Activated T-cell treated with anti-CD3 and anti-CD28 coated beads, Interleukin-2, amount 50 U/mL, for 72 hours (primary cell): ENCODE measurements at regions not wholly inside any gene's neighbourhood (a gene's known extent, or its start where the extent isn't known, plus 50 kb on each side); places are given as distances from the start of the nearest gene placed in this dataset.
A peak's percentile ranks its signal among the peaks of the same experiment; 100 is the strongest.

ENCODE experiments used
- ATAC-seq, 2 donors: fragments of 150-1000 bp; cut with Tn5 transposase; replicated peaks in 1 of 2; 2 replicates each; pipeline ENCODE4 v1.10.0; 2021; ENCODE audit warnings: moderate library complexity in 2 of 2, mild to moderate bottlenecking in 1 of 2
- DNase-seq, 2 donors: peaks; one replicate each; pipeline ENCODE4 v3.0.0; 2021 to 2022; ENCODE audit warnings: mixed read lengths in 1 of 2
- H3K27ac Mint-ChIP-seq: one replicate; pipeline ENCODE4 v1.8.0; 2022; ENCODE audit warnings: mild to moderate bottlenecking, moderate library complexity, mixed read lengths
- H3K27me3 Mint-ChIP-seq: one replicate; pipeline ENCODE4 v1.8.0; 2022; ENCODE audit warnings: low read depth, mixed read lengths
- H3K36me3 Mint-ChIP-seq, 2 donors: one replicate each; pipeline ENCODE4 v1.8.0; 2022; ENCODE audit warnings: mixed read lengths in 2 of 2, mild to moderate bottlenecking in 1 of 2; ENCODE audit not compliant: insufficient read depth in 2 of 2
- H3K4me1 Mint-ChIP-seq: one replicate; pipeline ENCODE4 v1.8.0; 2022; ENCODE audit warnings: low read depth, mixed read lengths
- H3K4me3 Mint-ChIP-seq, 2 donors: one replicate each; pipeline ENCODE4 v1.8.0; 2022; ENCODE audit warnings: mild to moderate bottlenecking in 2 of 2, mixed read lengths in 2 of 2, moderate library complexity in 2 of 2
- H3K9me3 Mint-ChIP-seq, 2 donors: one replicate each; pipeline ENCODE4 v1.8.0; 2022; ENCODE audit warnings: mixed read lengths in 2 of 2

DNA sequence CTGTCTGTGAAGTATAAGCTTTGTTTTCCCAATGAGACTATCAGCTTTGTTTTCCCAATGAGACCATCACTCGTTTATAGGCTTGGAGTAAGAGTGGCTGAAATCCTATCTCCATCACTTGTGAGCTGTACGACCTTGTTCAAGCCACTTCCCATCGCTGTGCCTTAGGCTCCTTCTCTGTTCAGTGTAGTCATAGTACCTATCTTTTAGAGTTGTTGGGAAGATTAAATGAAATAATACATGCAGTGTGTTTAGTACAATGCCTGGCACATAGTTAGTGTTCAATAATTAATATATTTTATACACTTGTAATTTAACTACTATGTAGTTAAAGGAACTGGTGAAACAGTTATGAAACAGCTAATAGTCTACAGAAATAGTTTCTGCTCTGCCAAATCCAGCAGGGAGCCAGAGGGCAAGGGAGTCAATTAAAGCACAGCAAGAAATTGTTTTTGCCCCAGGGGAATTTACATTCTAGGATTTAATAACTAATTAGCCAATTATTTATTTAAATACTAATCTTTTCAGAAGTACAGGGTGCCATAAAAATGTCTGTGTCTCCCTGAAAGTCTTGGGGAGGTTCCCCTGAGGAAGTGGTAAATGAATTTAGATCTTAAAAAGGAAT lies 139.3 kb upstream of the HMCN1 start:
- no peaks in the 10 kb centered on the region for H3K27me3 Mint-ChIP-seq
- H3K36me3 Mint-ChIP-seq: no peaks in the 10 kb centered on the region
- H3K4me3 Mint-ChIP-seq: no peak overlapping the region
- H3K9me3 Mint-ChIP-seq: no peaks in the 10 kb centered on the region
- no peak overlapping the region for H3K27ac Mint-ChIP-seq
- ATAC-seq: no peak
- DNase-seq: no peak
- H3K4me1 Mint-ChIP-seq: peaks cover 11% of the 10 kb centered on the region

DNA sequence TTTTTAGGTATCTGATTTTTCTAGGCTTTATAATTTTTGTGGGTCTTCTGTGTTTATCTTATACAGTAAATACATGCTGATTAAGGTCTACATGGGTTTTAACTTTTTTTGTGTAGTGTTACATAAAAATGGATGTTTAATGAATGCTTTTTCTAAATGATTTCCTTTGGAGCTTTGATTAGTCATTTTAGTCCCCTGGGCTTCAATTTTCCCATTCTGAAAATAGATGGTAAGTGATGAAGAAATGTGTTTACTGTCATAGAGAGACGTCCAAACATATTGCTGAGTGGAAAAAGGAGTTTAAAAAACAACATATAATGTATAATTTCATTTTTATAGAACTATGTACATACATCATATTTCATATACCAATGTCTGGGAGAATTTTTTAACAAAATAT lies 140.9 kb upstream of the HMCN1 start:
- ATAC-seq (no peak), DNase-seq (no peak)
- peaks cover 11% of the 10 kb centered on the region for H3K4me1 Mint-ChIP-seq
- H3K4me3 Mint-ChIP-seq: no peak overlapping the region
- no peaks in the 10 kb centered on the region for H3K27me3 Mint-ChIP-seq
- H3K9me3 Mint-ChIP-seq: no peaks in the 10 kb centered on the region
- no peaks in the 10 kb centered on the region for H3K36me3 Mint-ChIP-seq
- no peak overlapping the region for H3K27ac Mint-ChIP-seq

DNA sequence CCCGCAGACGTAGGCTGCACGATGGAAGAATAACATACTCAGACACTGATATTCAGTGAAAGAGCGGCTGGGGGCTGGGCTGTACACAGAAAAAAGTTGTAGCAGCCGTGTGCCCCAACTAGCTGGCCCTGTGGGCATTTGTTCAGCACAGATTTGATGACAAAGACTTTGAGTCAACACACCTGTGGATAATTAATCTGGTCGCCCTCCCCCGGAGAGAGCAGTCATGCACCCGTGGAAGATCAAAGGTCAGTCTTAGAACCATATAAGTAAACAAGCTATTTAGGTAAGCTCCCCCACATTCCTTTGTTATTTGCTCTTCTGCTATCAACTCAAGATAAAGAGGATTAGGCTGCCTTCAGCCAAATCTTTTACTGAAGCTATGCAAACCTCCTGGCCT lies 148.4 kb upstream of the HMCN1 start:
- Mint-ChIP-seq H3K27me3 (no peaks in the 10 kb centered on the region), H3K27ac (no peak overlapping the region), H3K36me3 (peaks cover under 1 to 7% of the 10 kb centered on the region in 2 donors), H3K9me3 (peaks cover 3 to 7% of the 10 kb centered on the region in 2 donors), H3K4me1 (no peaks in the 10 kb centered on the region), H3K4me3 (no peak overlapping the region)
- no peak for ATAC-seq
- no peak for DNase-seq

DNA sequence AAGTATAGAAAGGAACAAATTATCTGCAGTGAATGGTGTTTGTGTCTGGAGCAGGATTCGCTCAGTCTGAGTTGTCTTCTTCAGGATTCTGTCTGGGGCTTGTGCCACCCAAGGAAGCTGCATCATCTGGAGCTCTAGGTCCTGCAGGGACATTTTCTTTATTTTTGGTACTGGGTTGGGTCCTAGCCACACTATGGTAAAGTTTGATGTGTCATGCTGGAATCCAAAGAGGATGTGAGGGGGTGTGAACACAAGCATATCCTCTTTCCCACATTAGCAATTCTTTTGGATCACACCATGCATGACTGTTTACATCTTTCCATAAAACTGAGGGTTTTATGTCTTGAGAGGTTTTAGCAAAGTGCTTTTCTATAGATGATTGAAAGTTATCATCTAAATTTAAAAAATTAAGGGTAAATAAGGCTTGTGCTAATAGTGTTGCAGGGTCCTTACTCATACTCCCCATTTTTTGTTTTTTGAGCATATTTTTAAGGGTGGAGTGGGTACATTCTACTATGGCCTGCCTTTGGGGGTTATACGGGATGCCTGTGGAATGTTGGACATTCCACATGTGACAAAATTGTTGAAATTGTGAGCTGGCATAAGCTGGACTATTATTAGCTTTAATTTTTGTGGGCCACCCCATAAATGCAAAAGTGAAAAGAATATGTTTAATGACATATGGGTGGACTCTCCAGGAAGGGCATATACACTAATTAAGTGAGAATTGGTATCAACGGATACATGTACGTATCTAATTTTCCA lies 152.0 kb upstream of the HMCN1 start:
- Mint-ChIP-seq H3K36me3 (peaks cover 12 to 26% of the 10 kb centered on the region in 2 donors), H3K4me3 (no peak overlapping the region), H3K4me1 (no peaks in the 10 kb centered on the region), H3K9me3 (peaks cover 15 to 18% of the 10 kb centered on the region in 2 donors), H3K27ac (no peak overlapping the region), H3K27me3 (no peaks in the 10 kb centered on the region)
- no peak for ATAC-seq
- no peak for DNase-seq

DNA sequence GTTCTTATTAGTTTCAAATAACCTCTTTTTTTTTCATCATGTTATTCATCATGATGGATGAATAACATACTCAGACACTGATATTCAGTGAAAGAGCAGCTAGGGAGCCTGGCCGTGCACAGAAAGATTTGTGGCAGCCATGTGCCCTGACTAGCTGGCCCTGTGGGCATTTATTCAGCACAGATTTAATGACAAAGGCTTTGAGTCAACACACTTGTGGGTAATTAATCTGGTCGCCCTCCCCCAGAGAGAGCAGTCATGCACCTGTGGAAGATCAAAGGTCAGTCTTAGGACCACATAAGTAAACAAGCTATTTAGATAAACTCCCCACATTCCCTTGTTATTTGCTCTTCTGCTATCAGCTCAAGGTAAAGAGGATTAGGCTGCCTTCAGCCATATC lies 153.2 kb upstream of the HMCN1 start:
- DNase-seq (no peak), ATAC-seq (no peak)
- H3K27ac Mint-ChIP-seq: no peak overlapping the region
- H3K36me3 Mint-ChIP-seq: peaks cover 12 to 24% of the 10 kb centered on the region in 2 donors
- peaks cover 16 to 18% of the 10 kb centered on the region in 2 donors for H3K9me3 Mint-ChIP-seq
- H3K4me1 Mint-ChIP-seq: no peaks in the 10 kb centered on the region
- H3K27me3 Mint-ChIP-seq: no peaks in the 10 kb centered on the region
- no peak overlapping the region for H3K4me3 Mint-ChIP-seq

DNA sequence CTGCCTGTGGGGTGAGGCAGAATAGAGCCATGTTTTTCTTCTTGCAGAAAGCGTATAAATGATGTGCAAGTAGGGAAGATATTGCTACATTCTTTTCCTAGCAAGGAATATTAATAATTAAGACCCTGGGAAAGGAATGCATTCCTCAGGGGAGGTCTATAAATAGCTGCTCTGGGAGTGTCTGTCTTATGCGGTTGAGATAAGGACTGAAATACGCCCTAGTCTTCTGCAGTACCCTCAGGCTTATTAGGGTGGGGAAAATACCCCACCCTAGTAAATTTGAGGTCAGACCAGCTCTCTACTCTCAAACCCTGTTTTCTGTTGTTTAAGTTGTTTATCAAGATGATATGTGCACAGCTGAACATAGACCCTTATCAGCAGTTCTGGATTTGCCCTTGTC lies 155.9 kb upstream of the HMCN1 start:
- H3K4me1 Mint-ChIP-seq: no peaks in the 10 kb centered on the region
- H3K9me3 Mint-ChIP-seq: peaks cover 19 to 20% of the 10 kb centered on the region in 2 donors
- H3K27ac Mint-ChIP-seq: no peak overlapping the region
- DNase-seq (no peak), ATAC-seq (no peak)
- no peaks in the 10 kb centered on the region for H3K27me3 Mint-ChIP-seq
- peaks cover 12 to 24% of the 10 kb centered on the region in 2 donors for H3K36me3 Mint-ChIP-seq
- H3K4me3 Mint-ChIP-seq: no peak overlapping the region

DNA sequence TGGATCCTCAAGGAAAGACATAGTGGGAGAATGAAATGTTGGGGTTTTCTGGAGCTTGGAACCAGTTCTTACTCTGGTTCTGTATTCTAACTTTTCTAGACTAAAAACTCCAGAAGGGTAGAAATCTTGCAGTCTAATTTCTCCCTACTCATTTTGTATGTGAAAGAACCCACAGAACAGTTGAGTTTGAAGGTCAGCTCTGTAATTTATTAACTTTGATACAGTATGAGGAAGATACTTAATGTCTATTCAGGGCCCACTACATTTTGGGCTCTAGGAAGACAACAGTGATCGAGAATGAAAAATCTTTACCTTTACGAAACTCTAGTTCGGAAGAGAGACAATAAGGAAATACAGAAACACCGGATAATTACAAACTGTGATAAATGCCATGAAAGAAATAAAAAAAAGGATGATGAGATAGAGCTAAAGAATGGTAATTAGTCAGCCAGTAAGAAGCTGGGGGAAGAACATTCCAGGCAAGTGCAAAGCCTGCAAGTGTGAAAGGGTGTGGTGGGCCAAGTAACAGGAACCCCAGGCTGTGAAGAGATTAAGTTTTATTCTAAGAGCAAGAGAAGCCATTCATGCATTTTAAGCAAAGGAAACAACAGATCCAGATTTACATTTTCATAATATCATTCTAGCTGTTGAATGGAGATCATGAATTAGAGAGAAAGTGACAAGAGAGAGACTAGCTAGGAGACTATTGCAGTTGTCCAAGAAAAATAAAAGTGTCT lies 159.9 kb upstream of the HMCN1 start:
- no peak for DNase-seq
- Mint-ChIP-seq H3K4me3 (no peak overlapping the region), H3K9me3 (peaks cover 4 to 10% of the 10 kb centered on the region in 2 donors), H3K36me3 (peaks cover 4 to 9% of the 10 kb centered on the region in 2 donors), H3K27ac (no peak overlapping the region), H3K4me1 (peaks cover 15% of the 10 kb centered on the region), H3K27me3 (no peaks in the 10 kb centered on the region)
- ATAC-seq: no peak

DNA sequence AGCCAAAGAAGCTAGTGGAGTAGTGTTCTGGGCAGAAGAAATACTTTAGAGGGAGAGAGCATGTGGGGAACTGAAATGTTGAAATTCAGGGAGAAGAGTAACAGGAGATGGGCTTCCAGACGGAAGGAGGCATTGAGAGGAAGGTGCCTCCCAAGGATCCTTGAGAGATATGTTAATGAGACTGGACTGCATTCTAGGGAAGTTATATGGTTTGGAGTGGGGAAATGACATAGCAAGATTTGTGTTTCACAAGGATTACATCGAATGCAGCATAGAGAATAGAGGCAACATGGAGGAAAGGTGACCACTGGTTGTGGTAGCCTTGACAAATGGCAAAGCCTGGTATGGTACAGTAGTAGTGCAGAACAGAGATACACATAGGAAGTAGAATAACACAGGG lies 160.5 kb upstream of the HMCN1 start:
- no peak overlapping the region for H3K4me3 Mint-ChIP-seq
- DNase-seq (no peak), ATAC-seq (no peak)

DNA sequence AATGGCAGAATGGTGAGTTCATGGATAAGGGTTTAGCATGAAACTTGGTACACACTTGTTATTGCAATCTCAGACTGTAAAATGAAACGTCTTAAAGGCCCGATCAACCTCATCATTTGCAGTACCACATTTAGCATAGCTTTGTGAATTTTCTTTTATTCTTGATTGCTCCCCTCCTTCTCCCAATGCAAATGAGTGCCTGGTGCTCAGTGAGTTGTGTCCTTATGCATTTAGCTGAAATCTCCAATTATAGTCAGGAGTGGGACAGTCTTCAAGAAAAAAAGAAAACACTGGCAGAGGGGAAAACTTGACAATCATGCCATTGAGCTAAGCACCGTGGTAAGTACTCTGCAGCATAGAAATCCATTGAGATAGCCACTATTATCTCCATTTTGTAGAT lies 161.0 kb upstream of the HMCN1 start:
- Mint-ChIP-seq H3K27ac (no peak overlapping the region), H3K4me1 (peaks cover 26% of the 10 kb centered on the region), H3K36me3 (peaks cover 0 to 3% of the 10 kb centered on the region in 2 donors), H3K27me3 (no peaks in the 10 kb centered on the region), H3K9me3 (peaks cover 2 to 7% of the 10 kb centered on the region in 2 donors), H3K4me3 (no peak overlapping the region)
- DNase-seq: no peak
- no peak for ATAC-seq

More for the DNA sequence above, 160.5 kb upstream of the HMCN1 start:
- Mint-ChIP-seq H3K4me1 (peaks cover 21% of the 10 kb centered on the region), H3K9me3 (peaks cover 2 to 9% of the 10 kb centered on the region in 2 donors), H3K36me3 (peaks cover 2 to 5% of the 10 kb centered on the region in 2 donors), H3K27me3 (no peaks in the 10 kb centered on the region), H3K27ac (no peak overlapping the region)

DNA sequence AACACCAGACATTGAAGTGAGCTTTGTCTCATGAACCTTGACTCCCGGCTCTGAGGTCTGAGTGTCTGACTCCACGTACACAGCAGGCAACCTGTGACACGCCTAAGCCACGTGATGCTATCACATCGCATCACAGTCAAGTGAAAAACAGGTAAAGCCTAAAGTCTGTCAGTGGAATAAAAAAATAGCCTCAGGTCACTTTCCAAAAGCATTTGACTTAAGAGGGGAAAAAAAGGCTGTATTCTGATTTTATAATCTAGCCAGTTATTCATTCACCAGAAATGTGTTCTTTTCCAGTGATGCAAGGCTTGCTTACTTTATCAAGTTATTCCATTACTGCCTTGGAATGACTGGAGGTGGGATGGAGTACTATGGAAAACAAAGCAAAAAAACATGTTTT lies 163.2 kb upstream of the HMCN1 start:
- Mint-ChIP-seq H3K27me3 (no peaks in the 10 kb centered on the region), H3K9me3 (peaks cover 4% of the 10 kb centered on the region in 2 donors), H3K36me3 (peaks cover 2 to 7% of the 10 kb centered on the region in 2 donors), H3K4me1 (peaks cover 48% of the 10 kb centered on the region), H3K27ac (no peak overlapping the region), H3K4me3 (no peak overlapping the region)
- ATAC-seq (no peak), DNase-seq (no peak)

DNA sequence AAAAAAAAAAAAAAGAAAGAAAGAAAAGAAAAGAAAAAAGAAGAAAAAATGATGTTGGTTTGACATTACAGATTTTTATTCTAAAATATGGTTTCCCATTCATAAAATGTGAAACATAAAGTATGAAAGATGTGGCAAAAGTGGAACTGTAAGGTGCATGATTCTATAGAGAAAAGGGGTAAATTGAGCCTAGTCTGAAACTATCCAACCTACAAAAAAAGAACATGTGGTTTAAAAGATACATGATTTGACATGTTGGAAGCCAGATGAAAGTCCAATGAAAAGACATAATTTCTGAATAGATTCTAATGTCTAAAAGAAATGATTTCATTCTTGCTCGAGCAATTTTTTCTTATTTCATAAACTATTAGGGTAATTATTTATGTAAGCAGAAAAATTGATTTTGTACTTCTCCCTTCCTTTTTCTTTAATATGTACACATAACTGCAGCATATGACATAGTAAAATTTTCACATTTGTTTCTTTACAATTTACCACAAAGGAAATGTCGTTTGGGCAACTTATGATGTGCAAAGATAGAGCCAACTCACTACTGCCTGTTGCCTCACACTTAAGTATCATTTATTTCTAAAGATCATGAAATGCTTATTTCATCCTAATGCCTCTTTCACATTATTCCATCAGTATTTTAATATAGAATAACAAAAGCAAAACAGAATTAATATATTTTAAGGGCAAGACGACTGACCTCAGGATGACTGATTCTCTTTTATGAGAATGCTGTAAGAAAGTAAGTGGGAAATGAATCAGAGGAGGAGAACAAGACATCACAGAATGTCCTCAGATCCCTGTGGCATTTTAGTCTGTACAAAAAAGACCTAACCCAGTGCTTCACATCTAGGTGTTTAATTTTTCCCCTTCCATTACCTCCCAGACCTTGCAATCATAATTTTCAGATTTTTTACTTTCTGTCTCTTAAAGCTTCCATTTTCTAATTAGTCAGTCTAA lies 165.8 kb upstream of the HMCN1 start:
- peaks cover 55% of the 10 kb centered on the region for H3K4me1 Mint-ChIP-seq
- ATAC-seq: peak; percentile 73 to 83
- peak overlapping the region; percentile 86 for H3K27ac Mint-ChIP-seq
- no peaks in the 10 kb centered on the region for H3K27me3 Mint-ChIP-seq
- peaks cover 2 to 7% of the 10 kb centered on the region in 2 donors for H3K36me3 Mint-ChIP-seq
- peaks cover 2% of the 10 kb centered on the region in 2 donors for H3K9me3 Mint-ChIP-seq
- H3K4me3 Mint-ChIP-seq: peak overlapping the region; percentile 29 to 32
- no peak for DNase-seq

DNA sequence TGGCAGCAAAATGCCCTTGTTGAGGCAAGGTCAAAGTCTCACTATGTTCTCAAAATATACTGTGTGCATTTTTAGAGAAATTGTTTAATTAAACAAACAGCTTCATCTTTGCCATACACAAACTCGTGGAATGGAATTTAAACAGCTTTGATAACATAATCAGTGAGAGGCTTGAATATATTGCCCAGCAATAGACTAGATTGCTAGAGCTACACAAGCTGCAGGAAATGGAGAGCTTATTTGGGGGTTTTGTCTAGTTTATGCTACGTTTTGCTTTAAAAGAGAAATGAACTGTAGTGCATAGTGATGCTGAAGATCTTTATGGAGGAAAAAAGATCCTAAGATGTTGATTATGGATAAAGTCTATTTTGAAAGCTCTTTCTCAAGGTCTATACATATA lies 166.8 kb upstream of the HMCN1 start:
- Mint-ChIP-seq H3K27me3 (no peaks in the 10 kb centered on the region), H3K4me3 (peak overlapping the region; percentile 63 to 85), H3K4me1 (peaks cover 61% of the 10 kb centered on the region), H3K27ac (peak overlapping the region; percentile 86), H3K9me3 (peaks cover 2% of the 10 kb centered on the region in 2 donors), H3K36me3 (peaks cover 2 to 7% of the 10 kb centered on the region in 2 donors)
- DNase-seq: no peak
- ATAC-seq: peak in 1 of 2 donors; percentile 3
